Upper lobe of left lung (tissue), 6 donors: ENCODE measurements at regions not wholly inside any gene's neighbourhood (a gene's known extent, or its start where the extent isn't known, plus 50 kb on each side); places are given as distances from the start of the nearest gene placed in this dataset.

ENCODE experiments used
- ATAC-seq, 2 donors: fragments of 200-7000 bp; cut with Tn5 transposase; one replicate each; pipeline ENCODE4 v1.9.1; 2022; ENCODE audit warnings: mild to moderate bottlenecking in 2 of 2, moderate library complexity in 2 of 2; ENCODE audit not compliant: low FRiP score in 2 of 2
- DNase-seq, 2 donors: peaks; one replicate each; pipeline ENCODE4 v3.0.0-alpha.2; 2019 to 2020
- H3K27ac ChIP-seq, 4 donors: fragments of 200-600 bp; sonication (generic); one replicate each; pipeline ENCODE4 v1.5.1; 2016 to 2019
- H3K27me3 ChIP-seq, 4 donors: fragments of 200-600 bp; sonication (generic); one replicate each; pipeline ENCODE4 v1.5.1; 2017 to 2019
- H3K36me3 ChIP-seq, 4 donors: fragments of 200-600 bp; sonication (generic); one replicate each; pipeline ENCODE4 v1.5.1; 2016 to 2019
- H3K4me1 ChIP-seq, 4 donors: fragments of 200-600 bp; sonication (generic); one replicate each; pipeline ENCODE4 v1.5.1; 2018 to 2019
- H3K4me3 ChIP-seq, 4 donors: fragments of 200-600 bp; sonication (generic); one replicate each; pipeline ENCODE4 v1.5.1; 2017 to 2019; ENCODE audit warnings: mild to moderate bottlenecking in 2 of 4, moderate library complexity in 1 of 4
- H3K9me3 ChIP-seq, 4 donors: fragments of 200-600 bp; sonication (generic); one replicate each; pipeline ENCODE4 v1.5.1; 2018 to 2019
- EP300 ChIP-seq, 4 donors: sonication (generic); formaldehyde crosslinking; IDR thresholded peaks; one replicate each; pipeline ENCODE4 v1.5.1; 2017; ENCODE audit warnings: antibody characterized with exemption in 4 of 4, control low read depth in 2 of 4
- POLR2A ChIP-seq, 4 donors: fragments of 450-650 bp; IDR thresholded peaks; one replicate each; pipeline ENCODE4 v1.5.1; 2016 to 2017; ENCODE audit warnings: antibody characterized with exemption in 4 of 4, mild to moderate bottlenecking in 2 of 4
- POLR2AphosphoS5 ChIP-seq, 2 donors: sonication (generic); formaldehyde crosslinking; IDR thresholded peaks; one replicate each; pipeline ENCODE4 v1.5.1; 2017; ENCODE audit warnings: antibody characterized with exemption in 2 of 2
- WGBS, 2 donors: methylation state at CpG; one replicate each; pipeline ENCODE4 v1.1.5; 2017 to 2018; 5-methylcytosine and 5-hydroxymethylcytosine counted together
- TF ChIP-seq, protein P1 (sequence below), 6 experiments: fragments of 450-650 bp in 4 of 6; fragments of 200-600 bp in 2 of 6; sonication (generic) in 2 of 6; IDR thresholded peaks; one replicate each; pipeline ENCODE4 v1.5.1; 2016 to 2019; ENCODE audit warnings: antibody characterized with exemption in 6 of 6
- donor health status: DM: no; HTN: no; CAD: no; lungs with moderate emphysema.
- donor health status: DM: no; HTN: yes; CAD: no; lungs with severe emphysema.

DNA sequence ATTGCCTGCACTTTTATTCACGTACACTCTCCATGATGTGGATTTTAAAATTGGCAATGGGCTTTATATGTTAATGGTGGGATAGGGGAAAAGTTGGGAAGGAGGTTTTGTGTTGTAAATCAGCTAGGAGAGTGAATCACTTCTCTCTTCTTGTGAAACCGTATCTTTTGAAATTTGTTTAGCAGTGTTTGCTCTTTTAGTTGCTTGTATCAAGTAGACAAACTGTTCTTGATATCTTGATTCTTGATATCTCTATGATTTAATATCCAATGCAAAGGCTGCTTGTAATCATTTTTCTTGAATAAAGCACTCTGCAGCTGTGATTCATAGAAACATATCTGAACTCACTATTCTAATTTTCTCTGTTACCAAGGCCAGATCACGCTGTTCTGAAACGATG lies 615.1 kb downstream of the CCER1 start:
- Histone ChIP-seq H3K9me3 (no peaks in the 10 kb centered on the region), H3K27ac (no peak overlapping the region), H3K4me3 (no peak overlapping the region), H3K27me3 (no peaks in the 10 kb centered on the region), H3K4me1 (no peaks in the 10 kb centered on the region), H3K36me3 (no peaks in the 10 kb centered on the region)
- 83 to 90% methylated on average over 4 of the region's 4 CpGs for WGBS, 2 donors
- ATAC-seq, result no peak
- TF ChIP-seq POLR2A (IDR thresholded peaks at IDR 0.05) (no peak), POLR2AphosphoS5 (IDR thresholded peaks at IDR 0.05) (no peak), EP300 (IDR thresholded peaks at IDR 0.05) (no peak)
- TF ChIP-seq, protein P1, sequence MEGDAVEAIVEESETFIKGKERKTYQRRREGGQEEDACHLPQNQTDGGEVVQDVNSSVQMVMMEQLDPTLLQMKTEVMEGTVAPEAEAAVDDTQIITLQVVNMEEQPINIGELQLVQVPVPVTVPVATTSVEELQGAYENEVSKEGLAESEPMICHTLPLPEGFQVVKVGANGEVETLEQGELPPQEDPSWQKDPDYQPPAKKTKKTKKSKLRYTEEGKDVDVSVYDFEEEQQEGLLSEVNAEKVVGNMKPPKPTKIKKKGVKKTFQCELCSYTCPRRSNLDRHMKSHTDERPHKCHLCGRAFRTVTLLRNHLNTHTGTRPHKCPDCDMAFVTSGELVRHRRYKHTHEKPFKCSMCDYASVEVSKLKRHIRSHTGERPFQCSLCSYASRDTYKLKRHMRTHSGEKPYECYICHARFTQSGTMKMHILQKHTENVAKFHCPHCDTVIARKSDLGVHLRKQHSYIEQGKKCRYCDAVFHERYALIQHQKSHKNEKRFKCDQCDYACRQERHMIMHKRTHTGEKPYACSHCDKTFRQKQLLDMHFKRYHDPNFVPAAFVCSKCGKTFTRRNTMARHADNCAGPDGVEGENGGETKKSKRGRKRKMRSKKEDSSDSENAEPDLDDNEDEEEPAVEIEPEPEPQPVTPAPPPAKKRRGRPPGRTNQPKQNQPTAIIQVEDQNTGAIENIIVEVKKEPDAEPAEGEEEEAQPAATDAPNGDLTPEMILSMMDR (IDR thresholded peaks at IDR 0.05), result no peak
- no peak for DNase-seq

GRCh38 chr12:90338365-90338764 lies 616.6 kb downstream of the CCER1 start:
- no peak overlapping the region for H3K4me3 ChIP-seq
- H3K9me3 ChIP-seq, result no peaks in the 10 kb centered on the region
- H3K27me3 ChIP-seq, result no peaks in the 10 kb centered on the region
- WGBS, 2 donors, result 78 to 81% methylated on average over 2 of the region's 2 CpGs
- TF ChIP-seq POLR2A (IDR thresholded peaks at IDR 0.05), result no peak
- TF ChIP-seq, protein P1 (IDR thresholded peaks at IDR 0.05), result no peak
- TF ChIP-seq POLR2AphosphoS5 (IDR thresholded peaks at IDR 0.05), result no peak
- no peak for TF ChIP-seq EP300 (IDR thresholded peaks at IDR 0.05)
- ATAC-seq (no peak), DNase-seq (no peak)
- no peaks in the 10 kb centered on the region for H3K36me3 ChIP-seq
- H3K4me1 ChIP-seq, result no peaks in the 10 kb centered on the region
- no peak overlapping the region for H3K27ac ChIP-seq

DNA sequence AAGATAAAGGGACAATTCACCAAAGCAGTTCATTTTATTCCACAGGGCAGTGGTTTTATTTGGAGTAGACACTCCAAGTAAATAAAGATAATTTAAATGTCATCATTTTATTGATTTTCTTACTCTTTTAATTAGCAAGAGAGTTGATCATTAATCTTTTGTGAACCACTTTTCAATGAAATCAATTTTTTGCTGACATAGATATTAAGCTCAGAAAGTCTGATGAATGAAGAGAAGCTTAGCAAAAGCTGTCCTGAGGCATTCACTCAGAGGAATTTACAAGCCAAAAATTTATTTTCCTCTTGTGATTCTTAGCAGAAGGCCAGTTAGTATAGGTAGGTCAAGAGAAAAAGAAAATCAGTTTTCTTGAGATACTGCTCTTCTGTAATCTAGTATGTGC lies 618.0 kb downstream of the CCER1 start:
- Histone ChIP-seq H3K4me1 (no peaks in the 10 kb centered on the region), H3K27ac (no peak overlapping the region), H3K27me3 (no peaks in the 10 kb centered on the region), H3K4me3 (no peak overlapping the region), H3K9me3 (no peaks in the 10 kb centered on the region), H3K36me3 (no peaks in the 10 kb centered on the region)
- no peak for ATAC-seq
- no peak for DNase-seq
- TF ChIP-seq, protein P1 (IDR thresholded peaks at IDR 0.05), result no peak
- TF ChIP-seq POLR2A (IDR thresholded peaks at IDR 0.05) (no peak), POLR2AphosphoS5 (IDR thresholded peaks at IDR 0.05) (no peak), EP300 (IDR thresholded peaks at IDR 0.05) (no peak)

DNA sequence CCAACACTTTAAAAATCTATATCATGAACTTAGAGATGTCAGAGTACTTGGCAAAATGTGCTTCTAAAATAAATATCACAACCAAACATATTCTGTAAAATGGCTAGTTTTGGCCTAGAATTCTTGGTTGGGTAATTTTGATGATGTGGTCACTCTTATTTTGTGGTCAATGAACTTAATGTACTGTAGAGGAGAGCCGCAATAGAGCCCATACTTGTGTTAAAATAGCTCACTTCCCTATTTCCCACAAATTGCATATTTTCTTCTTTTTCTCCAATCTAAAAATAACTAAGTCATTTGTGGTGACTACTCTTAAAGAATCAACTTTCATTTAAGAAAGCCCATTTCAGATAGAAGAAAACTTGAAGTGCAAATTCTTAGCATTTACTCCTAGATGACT lies 619.4 kb downstream of the CCER1 start:
- no peaks in the 10 kb centered on the region for H3K36me3 ChIP-seq
- 60 to 67% methylated on average over 1 of the region's 1 CpG for WGBS, 2 donors
- DNase-seq, result no peak
- no peak overlapping the region for H3K27ac ChIP-seq
- ATAC-seq, result no peak
- H3K9me3 ChIP-seq, result no peaks in the 10 kb centered on the region
- H3K4me1 ChIP-seq, result no peaks in the 10 kb centered on the region
- no peaks in the 10 kb centered on the region for H3K27me3 ChIP-seq
- no peak overlapping the region for H3K4me3 ChIP-seq
- TF ChIP-seq POLR2AphosphoS5 (IDR thresholded peaks at IDR 0.05), result no peak
- no peak for TF ChIP-seq EP300 (IDR thresholded peaks at IDR 0.05)
- TF ChIP-seq, protein P1 (IDR thresholded peaks at IDR 0.05), result no peak
- TF ChIP-seq POLR2A (IDR thresholded peaks at IDR 0.05), result no peak

DNA sequence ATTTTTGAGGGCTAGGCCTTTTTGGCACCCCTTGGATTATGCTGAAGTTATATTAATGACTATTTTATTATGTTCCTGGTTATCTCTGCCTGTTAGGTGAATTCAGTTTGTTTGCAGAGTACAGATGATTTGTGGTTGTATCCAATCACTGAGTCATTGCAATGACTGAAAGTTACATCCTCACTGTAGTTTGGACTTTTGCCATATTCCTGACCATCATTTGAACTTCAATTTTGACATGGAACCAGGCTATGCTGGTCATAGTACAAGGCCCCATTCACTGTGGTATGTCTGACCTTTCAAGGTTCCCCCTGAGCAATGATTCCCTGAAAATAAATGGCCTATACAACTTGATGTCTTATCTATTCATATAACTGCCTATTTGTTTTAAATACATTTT lies 621.0 kb downstream of the CCER1 start:
- DNase-seq (no peak), ATAC-seq (no peak)
- no peak for TF ChIP-seq POLR2AphosphoS5 (IDR thresholded peaks at IDR 0.05)
- TF ChIP-seq, protein P1 (IDR thresholded peaks at IDR 0.05), result no peak
- TF ChIP-seq EP300 (IDR thresholded peaks at IDR 0.05), result no peak
- no peak for TF ChIP-seq POLR2A (IDR thresholded peaks at IDR 0.05)
- H3K4me3 ChIP-seq, result no peak overlapping the region
- no peaks in the 10 kb centered on the region for H3K36me3 ChIP-seq
- no peaks in the 10 kb centered on the region for H3K4me1 ChIP-seq
- no peak overlapping the region for H3K27ac ChIP-seq
- no peaks in the 10 kb centered on the region for H3K9me3 ChIP-seq
- H3K27me3 ChIP-seq, result no peaks in the 10 kb centered on the region
